Heart left ventricle (tissue), 16 donors: ENCODE measurements at regions not wholly inside any gene's neighbourhood (a gene's known extent, or its start where the extent isn't known, plus 50 kb on each side); places are given as distances from the start of the nearest gene placed in this dataset.

ENCODE experiments used
- ATAC-seq, 4 donors: fragments of 200-7000 bp; cut with Tn5 transposase; one replicate each; pipeline ENCODE4 v1.9.1; 2020 to 2022; ENCODE audit warnings: moderate library complexity in 4 of 4, mild to moderate bottlenecking in 3 of 4, moderate number of reproducible peaks in 1 of 4
- DNase-seq, 5 donors: peaks; one replicate each; pipeline ENCODE4 v3.0.0-alpha.2; 2020
- H3K27ac ChIP-seq, 12 donors: fragments of 200-600 bp; sonication (generic) in 4 of 12; one replicate each; pipeline versions ENCODE4 v1.5.0 to v1.8.0; 2016 to 2022; ENCODE audit warnings: mild to moderate bottlenecking in 2 of 12
- H3K27me3 ChIP-seq, 9 donors: fragments of 200-600 bp; sonication (generic) in 2 of 9; one replicate each; pipeline versions ENCODE4 v1.5.1 to v1.8.0; 2016 to 2022; ENCODE audit warnings: mild to moderate bottlenecking in 3 of 9
- H3K36me3 ChIP-seq, 9 donors: fragments of 200-600 bp; sonication (generic) in 2 of 9; one replicate each; pipeline versions ENCODE4 v1.5.0 to v1.8.0; 2018 to 2022; ENCODE audit warnings: mild to moderate bottlenecking in 2 of 9
- H3K4me1 ChIP-seq, 12 donors: fragments of 200-600 bp; sonication (generic) in 4 of 12; one replicate each; pipeline versions ENCODE4 v1.5.0 to v1.8.0; 2016 to 2022; ENCODE audit warnings: mild to moderate bottlenecking in 3 of 12
- H3K4me3 ChIP-seq, 12 donors: fragments of 200-600 bp; sonication (generic) in 4 of 12; one replicate each; pipeline versions ENCODE4 v1.5.0 to v1.8.0; 2017 to 2022; ENCODE audit warnings: mild to moderate bottlenecking in 9 of 12, moderate library complexity in 4 of 12
- H3K9me3 ChIP-seq, 12 donors: fragments of 200-600 bp; sonication (generic) in 4 of 12; one replicate each; pipeline versions ENCODE4 v1.5.0 to v1.8.0; 2016 to 2022; ENCODE audit warnings: mild to moderate bottlenecking in 1 of 12
- CTCF ChIP-seq, 12 donors: fragments of 200-600 bp; sonication (generic) in 4 of 12; IDR thresholded peaks; one replicate each; pipeline versions ENCODE4 v1.5.0 to v1.8.0; 2018 to 2022; ENCODE audit warnings: antibody characterized with exemption in 12 of 12, mild to moderate bottlenecking in 5 of 12
- POLR2A ChIP-seq, 2 donors: fragments of 450-650 bp; IDR thresholded peaks; one replicate each; pipeline ENCODE4 v1.6.1; 2017; ENCODE audit warnings: antibody characterized with exemption in 2 of 2, mild to moderate bottlenecking in 2 of 2, moderate library complexity in 2 of 2
- WGBS, 4 donors: extraction: QIAGEN DNeasy Blood & Tissue Kit in 2 of 4; methylation state at CpG; one replicate each; pipeline versions ENCODE4 v1.1.5 to v1.1.7; 2013 to 2018; 5-methylcytosine and 5-hydroxymethylcytosine counted together
- intact Hi-C, 10 donors: fragments of 100-400 bp; cut with DNase I; formaldehyde crosslinking; loops; one replicate each; pipeline versions ENCODE4 v1.11.1 to v1.14.2; 2022
- donor health status: ischemic (EF 13 %, LVEDD 7.1; RV severe dilation, severe dysfunction).
- donor health status: healthy with polysubstance abuse.
- donor health status: DM: no; HTN: yes; CAD: no.
- donor health status: DM: no; HTN: no; CAD: no.
- donor health status: ischemic (EF 25% LVEDD 6.9; RV normal size, moderate dysfunction).
- donor health status: ischemic (EF 25% LVEDD 5.7; RV mildly dilated, moderate dysfunction).
- donor health status: healthy.
- donor health status: DM: yes; HTN: yes; CAD: no.
- donor health status: ischemic (EF 35%, LVEDD 5.7; RV mildly dilated, moderate dysfunction).
- donor health status: nonischemic (EF 11% LVEDD 7.7; RV severe dilation, severe dysfunction).
- donor health status: DM: yes; HTN: yes; CAD: no.
- donor health status: PGD.
- donor health status: ischemic (EF 29% LVEDD 5.4; RV normal size, mild dysfunction).
- donor health status: nonischemic (EF 23%, LVEDD 6.1; RV moderate dilation, normal function).

GRCh38 chr16:16924613-16925012 is 545.7 kb downstream of the NPIPA7 start:
- TF ChIP-seq CTCF (IDR thresholded peaks at IDR 0.05) (no peak), POLR2A (IDR thresholded peaks at IDR 0.05) (no peak)

GRCh38 chr16:16925432-16925831 is 545.3 kb downstream of the XYLT1 start:
- Histone ChIP-seq H3K36me3 (no peaks in the 10 kb centered on the region), H3K4me3 (no peak overlapping the region), H3K4me1 (no peaks in the 10 kb centered on the region), H3K9me3 (peaks cover 0 to 3% (median 0%) of the 10 kb centered on the region in 12 donors), H3K27me3 (peaks cover 0 to 10% (median 0%) of the 10 kb centered on the region in 9 donors), H3K27ac (no peak overlapping the region)
- no peak for DNase-seq
- no peak for ATAC-seq
- no peak for TF ChIP-seq CTCF (IDR thresholded peaks at IDR 0.05)
- TF ChIP-seq POLR2A (IDR thresholded peaks at IDR 0.05): no peak
- WGBS, 4 donors: 76 to 87% (median 85%) methylated on average over 2 of the region's 2 CpGs
- intact Hi-C loops: no loop called here

More at GRCh38 chr16:16924613-16925012, 545.7 kb downstream of the NPIPA7 start:
- no peak for DNase-seq
- Histone ChIP-seq H3K9me3 (peaks cover 0 to 3% (median 0%) of the 10 kb centered on the region in 12 donors), H3K36me3 (no peaks in the 10 kb centered on the region), H3K4me1 (no peaks in the 10 kb centered on the region), H3K4me3 (no peak overlapping the region), H3K27me3 (peaks cover 0 to 15% (median 0%) of the 10 kb centered on the region in 9 donors), H3K27ac (no peak overlapping the region)
- 46 to 52% (median 47%) methylated on average over 4 of the region's 4 CpGs for WGBS, 4 donors
- no peak for ATAC-seq
- intact Hi-C loops: no loop called here

- H3K36me3 ChIP-seq: no peaks in the 10 kb centered on the region
- peaks cover 0 to 3% (median 0%) of the 10 kb centered on the region in 12 donors for H3K9me3 ChIP-seq
- ATAC-seq (no peak), DNase-seq (no peak)
- peaks cover 0 to 2% (median 0%) of the 10 kb centered on the region in 9 donors for H3K27me3 ChIP-seq
- H3K27ac ChIP-seq: no peak overlapping the region
- TF ChIP-seq POLR2A (IDR thresholded peaks at IDR 0.05): no peak
- TF ChIP-seq CTCF (IDR thresholded peaks at IDR 0.05): no peak
- WGBS, 4 donors: 69 to 70% (median 69%) methylated on average over 4 of the region's 4 CpGs
- H3K4me3 ChIP-seq: no peak overlapping the region
- intact Hi-C loops: no loop called here
- H3K4me1 ChIP-seq: no peaks in the 10 kb centered on the region
Observed at GRCh38 chr16:16928532-16929109, 542.1 kb downstream of the XYLT1 start.

- WGBS, 4 donors: 66 to 68% (median 68%) methylated on average over 7 of the region's 7 CpGs
- no peak for DNase-seq
- H3K36me3 ChIP-seq: no peaks in the 10 kb centered on the region
- H3K27ac ChIP-seq: no peak overlapping the region
- H3K4me3 ChIP-seq: no peak overlapping the region
- intact Hi-C loops: no loop called here
- no peak for ATAC-seq
- H3K9me3 ChIP-seq: peaks cover 0 to 3% (median 0%) of the 10 kb centered on the region in 12 donors
- H3K4me1 ChIP-seq: no peaks in the 10 kb centered on the region
- TF ChIP-seq POLR2A (IDR thresholded peaks at IDR 0.05) (no peak), CTCF (IDR thresholded peaks at IDR 0.05) (no peak)
- H3K27me3 ChIP-seq: peaks cover 0 to 3% (median 0%) of the 10 kb centered on the region in 9 donors
Observed at GRCh38 chr16:16930309-16931000, 540.3 kb downstream of the XYLT1 start.
